Hematopoietic multipotent progenitor cell treated with erythropoietin and hydrocortisone succinate and interleukin-3 and kit ligand, for 8 days (in vitro differentiated cells): ENCODE measurements at regions not wholly inside any gene's neighbourhood (a gene's known extent, or its start where the extent isn't known, plus 50 kb on each side); places are given as distances from the start of the nearest gene placed in this dataset.
A peak's percentile ranks its signal among the peaks of the same experiment; 100 is the strongest.

ENCODE experiments used
- DNase-seq: peaks from one replicate; pipeline ENCODE4 v3.0.0-alpha.2; 2015

DNA sequence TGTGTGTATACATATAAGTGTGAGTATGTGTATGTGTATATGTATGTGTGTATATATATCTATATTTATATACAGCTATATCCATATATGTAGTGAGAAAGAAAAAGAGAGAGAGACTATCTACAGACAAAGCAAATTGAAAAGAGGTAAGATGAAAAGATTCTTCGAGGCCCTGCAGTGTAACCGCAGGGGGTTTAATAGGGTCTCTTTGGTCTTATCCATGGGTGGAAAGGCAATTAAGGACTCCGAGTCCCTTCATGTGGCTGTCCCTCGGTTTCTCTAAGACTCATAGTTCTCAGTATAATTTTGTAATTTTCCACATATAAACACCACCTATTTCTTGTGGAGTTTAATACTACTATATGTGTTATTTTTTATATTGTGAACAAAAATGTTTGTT, 50.6 kb upstream of the JAZF1 start:
- DNase-seq, result no peak

DNA sequence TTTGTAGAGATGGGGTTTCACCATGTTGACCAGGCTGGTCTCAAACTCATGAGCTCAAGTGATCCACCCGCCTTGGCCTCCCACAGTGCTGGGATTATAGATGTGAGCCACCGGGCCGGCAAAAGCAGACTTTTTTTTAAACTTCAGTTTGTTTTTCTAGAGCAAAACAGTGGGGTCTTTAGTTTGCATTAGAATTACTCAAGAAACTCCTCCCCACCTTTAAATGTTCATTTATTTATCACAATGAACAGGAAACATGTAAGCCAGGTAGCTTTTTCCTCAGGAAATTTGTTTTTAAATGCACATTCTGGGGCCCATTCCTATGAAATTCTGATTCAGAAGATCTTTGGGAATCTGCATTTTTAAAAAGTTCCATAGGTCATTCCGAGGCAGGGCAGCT, 56.0 kb upstream of the JAZF1 start:
- no peak for DNase-seq

DNA sequence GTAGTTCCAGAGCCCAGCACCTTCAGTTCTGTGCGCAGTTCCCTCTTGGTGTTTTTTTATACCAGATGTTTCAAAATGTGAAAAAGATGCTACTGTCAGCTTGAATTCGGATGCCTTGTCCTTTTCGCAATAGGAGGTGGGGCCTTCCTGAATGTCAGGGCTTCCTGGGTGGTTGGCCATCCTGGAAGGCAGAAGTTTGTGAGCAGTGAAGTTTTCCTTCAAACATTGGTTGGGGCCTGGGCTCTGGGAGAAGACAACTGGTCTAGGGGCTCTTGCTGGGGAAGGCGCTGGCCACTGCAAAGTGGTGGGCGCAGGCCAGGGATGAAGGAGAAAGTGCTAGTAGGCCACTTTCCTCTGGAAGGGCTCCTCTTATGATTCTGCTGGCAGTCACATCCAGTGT, 56.8 kb upstream of the JAZF1 start:
- DNase-seq, result no peak

DNA sequence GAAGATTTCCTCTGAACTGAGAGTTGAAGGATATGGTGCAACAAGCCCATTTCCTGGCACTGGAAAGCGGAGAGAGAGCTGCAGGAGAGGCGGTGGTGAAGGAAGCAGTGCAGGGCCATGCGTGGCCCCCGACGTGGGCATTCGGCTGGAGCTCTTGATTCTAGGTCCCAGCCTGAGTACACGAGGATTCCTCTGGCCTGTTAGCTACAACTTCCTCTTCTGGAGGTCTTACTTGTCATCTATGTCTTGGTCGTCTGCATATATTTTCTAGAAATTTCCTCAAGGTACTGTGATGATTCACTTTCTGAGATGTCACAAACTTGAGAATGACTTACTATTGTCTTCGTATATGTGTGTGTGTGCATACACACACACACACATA, 59.2 kb upstream of the JAZF1 start:
- peak; percentile 26 for DNase-seq

DNA sequence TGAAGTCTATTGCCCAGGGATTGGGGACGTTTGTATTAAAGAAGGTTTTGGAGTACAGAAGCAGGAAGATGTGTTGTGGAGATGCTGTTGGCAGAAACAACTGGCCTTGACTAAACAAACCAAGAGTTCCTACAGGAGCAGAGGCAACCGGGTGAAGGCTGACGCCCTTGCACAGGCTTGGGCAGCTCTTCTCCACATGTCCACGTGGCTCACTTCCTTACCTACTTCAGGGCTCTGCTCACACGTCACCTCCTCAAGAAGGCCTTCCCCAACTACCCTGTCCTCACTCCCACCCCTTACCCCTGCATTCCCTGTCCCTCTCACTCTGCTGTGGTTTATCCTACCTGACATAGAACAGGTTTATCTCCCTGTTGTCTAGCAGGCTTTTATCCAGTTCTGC, 59.9 kb upstream of the JAZF1 start:
- DNase-seq, result no peak

DNA sequence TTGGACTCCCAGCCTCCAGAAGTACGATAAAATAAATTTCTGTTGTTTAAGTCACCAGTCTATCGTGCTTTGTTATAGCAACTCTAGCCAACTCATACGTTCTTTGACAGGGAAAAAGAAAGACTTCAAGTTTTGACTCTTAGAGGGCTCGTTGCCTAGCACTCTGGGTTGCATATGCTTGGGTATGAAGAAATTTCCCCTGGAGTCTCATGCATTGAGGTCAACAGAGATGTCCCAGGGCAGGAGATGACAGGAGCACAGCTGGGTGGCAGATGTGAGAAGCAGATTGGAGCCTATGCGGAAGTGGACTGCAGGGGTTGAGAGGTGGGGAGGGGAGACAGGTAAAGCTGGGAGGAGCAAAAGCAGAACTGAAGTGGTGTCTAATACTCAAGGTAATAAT, 63.3 kb upstream of the JAZF1 start:
- no peak for DNase-seq

DNA sequence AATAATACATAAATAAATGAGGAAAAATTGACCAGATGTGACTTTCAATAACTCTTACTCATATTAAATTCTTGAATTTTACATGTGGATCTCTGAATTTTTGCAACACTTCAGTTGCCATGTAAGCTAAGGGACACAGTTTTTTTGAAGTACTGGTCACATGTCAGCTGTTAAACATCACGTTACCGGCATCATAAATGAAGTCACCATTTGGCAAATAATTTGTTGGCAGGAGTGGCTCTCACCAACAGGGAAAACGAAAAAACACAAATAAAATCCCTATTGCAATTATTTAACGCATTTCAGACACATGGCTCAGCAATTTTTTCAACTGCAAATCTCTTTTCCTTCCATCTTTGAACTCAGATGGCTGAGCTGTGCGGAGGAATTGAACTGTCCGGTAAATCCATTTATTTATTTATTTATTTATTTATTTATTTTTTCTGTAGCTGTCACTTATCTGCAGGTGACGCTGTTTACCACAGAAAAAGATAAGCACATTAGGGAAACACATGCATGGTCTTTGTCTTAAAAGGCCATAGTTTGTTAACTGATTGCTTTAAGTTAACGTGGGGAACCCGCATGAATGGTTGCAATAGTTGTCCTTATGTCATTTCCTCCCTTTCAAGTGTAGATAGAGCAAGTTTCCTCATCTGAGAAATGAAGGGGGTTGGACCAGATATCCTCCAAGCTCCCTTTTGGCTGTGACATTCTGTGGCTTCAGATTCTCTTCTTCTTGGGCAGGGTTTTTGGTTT, 64.7 kb upstream of the JAZF1 start:
- peak; percentile 28 for DNase-seq

DNA sequence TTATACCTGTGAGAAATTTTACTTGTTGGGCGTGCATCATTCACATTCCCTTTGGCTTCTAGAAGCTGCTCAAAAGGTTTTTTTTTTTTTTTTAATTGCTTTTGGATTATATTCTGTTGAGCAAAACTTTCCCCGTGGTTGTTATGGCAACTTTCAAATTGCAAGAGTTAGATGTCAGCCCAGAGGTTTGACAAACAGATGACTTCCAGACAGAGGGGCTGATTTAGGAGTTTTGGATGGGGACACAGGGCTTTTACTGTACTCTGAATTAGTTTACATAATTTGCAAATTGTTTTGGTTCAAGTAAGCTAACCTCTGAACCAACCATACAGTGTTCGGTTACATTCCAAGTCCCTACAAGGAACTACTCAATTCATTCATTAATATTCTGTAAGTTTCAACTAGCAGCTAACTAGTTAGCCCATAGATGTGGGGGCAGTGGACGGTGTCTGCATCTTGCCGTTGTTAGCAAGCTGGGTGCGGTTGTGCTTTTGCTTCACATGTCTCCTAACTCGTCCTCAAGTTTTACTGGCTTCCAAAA, 66.4 kb upstream of the JAZF1 start:
- no peak for DNase-seq

DNA sequence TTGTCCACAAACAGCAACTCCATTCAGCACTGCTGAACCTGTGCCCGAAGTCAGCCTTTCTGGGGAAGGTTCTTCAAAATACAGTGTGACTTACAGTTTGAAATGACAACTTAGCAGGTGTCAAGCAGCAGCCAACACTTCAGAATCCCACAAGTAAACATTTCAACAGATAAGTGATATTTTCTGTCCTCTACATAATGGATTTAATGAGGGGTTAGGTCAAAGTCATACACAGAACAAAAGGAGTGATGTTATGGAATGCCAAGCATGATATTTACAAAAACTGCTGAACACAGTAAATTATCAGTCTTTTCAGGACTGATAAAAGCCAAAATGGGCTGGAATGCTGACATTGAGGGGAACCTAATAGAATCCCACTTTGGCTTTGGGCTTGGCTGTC, 77.6 kb upstream of the JAZF1 start:
- no peak for DNase-seq

DNA sequence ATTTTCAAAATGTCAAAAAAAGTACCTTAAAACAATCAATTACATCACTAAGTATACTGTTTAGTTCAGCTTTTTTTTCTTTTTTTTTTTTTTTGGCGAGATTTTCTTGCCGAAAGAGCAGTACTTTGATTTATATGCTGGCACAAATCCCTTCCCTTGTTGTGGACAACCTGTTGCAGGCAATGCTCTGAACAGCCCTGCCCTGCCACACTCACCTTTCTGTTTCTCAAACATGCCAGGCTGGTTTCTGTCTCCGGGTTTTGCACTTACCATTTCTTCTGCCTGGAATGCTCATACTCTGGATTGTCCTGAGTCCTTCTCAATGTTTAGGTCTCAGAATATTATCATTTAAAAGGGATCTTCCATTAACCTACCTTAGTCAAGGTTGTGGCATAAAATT, 80.4 kb upstream of the JAZF1 start:
- DNase-seq, result no peak

DNA sequence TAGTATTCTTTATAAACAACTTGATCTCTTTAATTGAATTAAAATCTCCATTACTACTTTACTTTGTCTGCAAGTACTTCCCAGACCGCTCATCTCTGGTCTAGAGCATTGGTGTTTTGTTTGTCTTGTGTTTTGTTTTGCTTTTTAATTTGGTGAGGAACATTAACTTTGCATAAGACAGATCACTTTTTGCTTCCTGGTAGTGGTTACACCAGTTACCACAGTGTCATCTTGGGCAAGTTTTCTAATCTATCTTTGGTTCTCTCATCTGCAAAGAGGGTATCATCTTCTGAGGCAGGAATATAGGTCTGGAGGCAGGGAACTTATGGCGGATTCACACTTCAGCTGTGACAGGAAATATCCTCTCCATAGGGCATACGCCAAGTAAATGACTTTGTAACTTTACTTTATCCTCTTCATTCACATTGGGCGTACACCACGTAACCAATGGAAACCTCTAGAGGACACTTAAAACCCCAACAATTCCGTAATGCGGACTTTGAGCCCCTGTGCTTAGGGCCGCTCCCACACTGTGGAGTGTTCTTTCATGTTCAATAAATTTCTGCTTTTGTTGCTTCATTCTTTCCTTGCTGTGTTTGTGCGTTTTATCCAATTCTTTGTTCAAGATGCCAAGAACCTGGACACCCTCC, 83.2 kb upstream of the JAZF1 start:
- no peak for DNase-seq

DNA sequence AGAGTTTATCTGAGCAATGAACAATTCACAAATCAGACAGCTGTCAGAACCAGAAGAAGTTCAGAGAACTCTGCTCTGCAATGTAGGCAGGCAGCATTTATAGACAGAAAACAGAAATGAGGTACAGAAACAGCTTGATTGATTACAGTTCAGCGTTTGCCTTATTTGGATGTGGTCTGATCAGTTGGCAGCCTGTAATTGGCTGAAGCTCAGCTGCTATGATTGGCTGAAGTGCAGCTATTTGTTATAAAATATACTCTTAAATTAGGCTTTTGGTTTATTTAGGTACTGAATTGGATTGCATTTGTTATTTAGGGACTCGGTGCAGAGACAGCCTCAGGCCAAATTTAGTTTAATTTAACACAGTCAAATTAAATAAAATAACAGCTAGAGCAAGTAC, 85.8 kb upstream of the JAZF1 start:
- DNase-seq, result no peak

DNA sequence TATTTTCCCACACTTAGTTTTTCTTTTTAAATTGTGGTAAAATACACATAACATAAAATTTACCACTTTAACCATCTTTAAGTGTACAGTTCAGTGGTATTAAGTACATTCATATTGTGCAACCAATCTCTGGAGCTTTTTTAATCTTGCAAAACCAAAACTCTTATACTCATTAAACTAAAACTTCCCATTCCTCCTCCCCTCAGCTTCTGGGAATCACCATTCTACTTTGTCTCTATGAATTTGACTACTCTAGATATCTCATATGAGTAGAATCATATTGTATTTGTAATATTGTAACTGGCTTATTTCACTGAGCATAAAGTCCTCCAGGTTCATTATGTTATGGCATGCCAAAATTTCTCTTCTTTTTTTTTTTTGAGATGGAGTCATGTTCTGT, 86.4 kb upstream of the JAZF1 start:
- DNase-seq, result no peak

DNA sequence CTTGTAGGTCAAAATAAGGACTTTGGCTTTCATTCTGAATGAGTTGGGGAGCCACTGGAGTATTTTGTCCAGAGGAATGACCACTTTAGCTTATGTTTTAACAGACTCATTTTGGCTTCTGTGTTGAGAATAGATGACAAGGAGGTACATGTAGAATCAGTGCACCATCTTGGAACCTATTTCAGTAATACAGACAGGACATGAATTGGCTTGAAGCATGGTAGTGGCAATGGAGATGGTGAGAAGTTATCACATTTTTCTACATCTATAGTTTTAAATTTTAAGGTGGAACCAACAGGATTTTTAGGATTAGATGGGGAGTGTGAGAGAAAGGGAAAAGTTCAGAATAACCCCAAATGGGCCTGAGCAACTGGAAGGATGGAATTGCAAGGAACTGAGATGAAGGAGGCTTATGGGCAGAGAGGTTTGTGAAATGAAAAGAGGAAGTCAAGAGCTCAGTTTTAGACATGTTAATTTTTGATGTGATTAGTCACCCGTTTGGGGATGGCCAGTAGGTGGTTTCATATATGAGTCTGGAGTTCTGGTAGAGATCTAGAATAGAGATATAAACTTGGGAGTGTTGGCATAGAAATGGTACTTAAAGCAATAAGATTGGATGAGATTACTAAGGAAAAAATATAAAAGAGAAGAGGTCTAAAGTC, 89.2 kb upstream of the JAZF1 start:
- DNase-seq, result peak; percentile 27

DNA sequence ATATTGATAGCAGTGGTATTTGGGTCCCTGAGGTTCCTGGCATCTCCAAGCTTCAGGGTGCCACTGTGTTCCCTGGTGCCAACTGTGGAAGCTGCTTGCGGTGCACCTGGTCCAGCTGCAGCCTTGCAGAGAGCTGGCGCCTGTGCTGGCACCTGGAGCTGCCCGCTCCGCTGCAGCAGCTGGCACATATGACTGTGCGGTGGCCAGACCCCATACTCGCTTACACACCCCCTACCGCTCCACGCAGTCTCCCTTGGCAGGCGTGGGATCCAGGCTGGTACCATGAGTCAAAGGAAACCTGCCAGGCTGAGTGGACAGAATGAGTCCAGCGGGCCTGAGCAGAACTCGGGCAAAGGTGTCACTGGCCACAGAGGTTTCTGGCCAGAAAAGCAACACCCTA, 89.9 kb upstream of the JAZF1 start:
- no peak for DNase-seq

DNA sequence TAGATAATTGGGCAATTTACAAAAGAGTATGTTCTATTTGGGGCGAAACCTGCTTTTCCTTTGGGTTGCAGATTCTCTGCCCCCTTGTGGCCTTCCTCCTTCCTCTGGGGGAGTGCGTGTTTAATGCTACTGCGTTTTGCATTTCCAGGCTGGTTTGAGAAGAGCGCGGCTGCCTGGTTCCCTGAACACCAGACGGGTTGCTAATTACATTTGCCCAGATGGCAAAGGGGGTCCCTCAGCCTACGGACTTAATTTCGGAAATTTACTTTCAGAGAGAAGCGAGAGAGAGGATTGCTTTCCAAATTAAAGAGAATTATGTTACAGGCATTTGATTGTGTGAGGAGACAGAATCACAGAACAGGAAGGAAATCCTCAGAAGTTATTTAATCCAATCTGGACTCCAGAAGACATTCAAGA, 91.9 kb upstream of the JAZF1 start:
- peak; percentile 85 for DNase-seq

DNA sequence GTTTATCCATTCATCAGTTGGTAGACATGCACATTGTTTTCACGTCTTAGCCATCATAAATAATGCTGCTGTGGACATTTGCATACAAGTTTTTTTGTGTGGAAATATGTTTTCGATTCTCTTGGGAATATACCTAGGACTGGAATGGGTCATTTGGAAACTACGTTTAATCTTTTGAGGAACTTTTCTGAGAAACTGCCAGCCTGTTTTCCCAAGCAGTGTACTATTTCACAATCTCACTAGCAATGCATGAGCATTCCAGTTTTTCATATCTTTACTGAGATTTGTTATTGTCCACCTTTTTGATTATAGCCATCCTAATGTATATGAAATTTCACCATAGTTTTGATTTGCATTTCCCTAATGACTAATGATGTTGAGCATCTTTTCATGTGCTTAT, 95.7 kb upstream of the JAZF1 start:
- DNase-seq, result no peak

DNA sequence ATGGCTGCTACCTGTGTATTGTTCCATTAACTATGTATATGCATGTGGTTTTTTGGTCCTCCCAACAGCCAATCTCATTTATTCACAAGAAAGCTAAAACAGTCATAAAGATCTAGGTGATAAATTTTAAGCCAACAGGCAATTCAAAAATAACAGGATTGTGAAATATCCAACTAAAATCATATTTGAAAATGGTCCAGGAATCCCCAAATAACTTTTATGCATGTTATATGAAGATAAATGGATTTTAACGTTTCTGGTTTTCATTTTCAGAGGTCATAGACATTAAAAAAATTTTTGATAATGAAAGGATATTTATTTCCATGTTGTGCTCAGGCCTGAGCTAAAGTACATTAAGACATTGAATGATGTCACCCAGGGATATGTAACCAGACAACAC, 96.8 kb upstream of the JAZF1 start:
- no peak for DNase-seq

DNA sequence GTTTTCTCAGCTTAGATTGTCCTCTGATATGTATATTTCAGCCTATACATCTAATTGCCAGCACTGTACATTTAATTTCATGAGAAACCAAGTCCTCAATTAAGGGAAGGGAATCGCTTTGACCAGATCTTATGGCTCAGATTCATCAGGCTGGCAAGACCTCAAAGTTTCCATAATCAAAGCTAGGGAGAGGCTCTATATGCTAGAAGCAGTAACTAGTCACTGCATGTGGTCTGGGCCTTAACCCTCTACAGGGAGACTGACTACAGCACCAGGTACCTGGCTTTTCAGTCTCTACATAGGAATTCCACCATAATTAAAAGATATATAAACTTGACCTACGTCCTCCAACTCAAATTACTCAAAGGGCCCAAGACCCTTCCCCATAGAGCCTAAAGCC, 97.4 kb upstream of the JAZF1 start:
- DNase-seq, result no peak

DNA sequence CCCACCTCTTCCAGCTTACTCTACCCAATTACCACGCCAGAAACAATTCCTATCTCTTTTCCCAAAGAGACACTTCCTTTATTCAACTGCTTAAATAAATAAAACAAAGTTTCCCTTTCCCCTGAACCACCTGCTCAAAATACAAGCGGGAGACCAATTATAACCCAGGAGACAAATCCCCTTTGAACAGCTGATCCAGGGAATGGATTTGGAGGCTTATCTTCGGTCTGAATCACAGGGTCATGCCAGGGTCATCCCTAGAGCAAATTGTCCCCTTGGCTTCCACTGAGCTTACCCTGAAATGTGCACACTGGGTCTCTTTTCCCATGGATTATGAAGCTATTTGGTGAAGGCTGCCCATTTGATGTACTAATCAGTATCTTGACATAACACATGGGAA, 99.9 kb upstream of the JAZF1 start:
- no peak for DNase-seq

DNA sequence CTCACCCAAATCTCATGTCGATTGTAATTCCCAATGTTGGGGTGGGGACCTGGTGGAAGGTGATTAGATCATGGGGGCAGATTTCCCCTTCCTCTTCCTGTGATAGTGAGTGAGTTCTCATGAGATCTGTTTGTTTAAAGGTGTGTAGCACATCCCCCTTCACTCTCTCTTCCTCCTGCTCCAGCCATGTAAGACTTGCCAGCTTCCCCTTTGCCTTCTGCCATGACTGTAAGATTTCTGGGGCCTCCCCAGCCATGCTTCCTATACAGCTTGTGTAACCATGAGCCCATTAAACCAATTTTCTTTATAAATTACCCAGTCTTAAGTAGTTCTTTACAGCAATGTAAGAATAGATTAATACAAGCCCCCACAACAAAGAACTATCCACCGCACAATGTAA, 109.9 kb upstream of the JAZF1 start:
- DNase-seq, result no peak

DNA sequence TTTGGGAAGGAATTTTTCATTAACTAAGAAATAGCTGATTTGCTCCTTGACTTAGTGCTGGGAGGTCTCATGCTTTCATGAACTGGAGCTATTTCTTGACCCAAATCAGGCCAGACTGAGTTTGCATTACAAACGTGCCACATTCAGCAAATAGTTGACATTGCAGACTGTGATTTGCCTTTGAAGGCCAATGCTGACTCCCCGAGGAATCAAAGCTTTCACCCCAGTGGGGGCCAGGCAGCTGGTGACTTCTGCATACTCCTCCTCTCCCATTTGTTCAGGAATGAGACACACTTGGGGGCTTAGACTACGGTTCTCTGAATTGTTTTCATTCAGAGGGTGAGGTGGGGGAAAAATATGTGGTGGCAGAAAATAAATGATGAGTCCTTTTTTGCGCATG, 111.0 kb upstream of the JAZF1 start:
- DNase-seq, result no peak

DNA sequence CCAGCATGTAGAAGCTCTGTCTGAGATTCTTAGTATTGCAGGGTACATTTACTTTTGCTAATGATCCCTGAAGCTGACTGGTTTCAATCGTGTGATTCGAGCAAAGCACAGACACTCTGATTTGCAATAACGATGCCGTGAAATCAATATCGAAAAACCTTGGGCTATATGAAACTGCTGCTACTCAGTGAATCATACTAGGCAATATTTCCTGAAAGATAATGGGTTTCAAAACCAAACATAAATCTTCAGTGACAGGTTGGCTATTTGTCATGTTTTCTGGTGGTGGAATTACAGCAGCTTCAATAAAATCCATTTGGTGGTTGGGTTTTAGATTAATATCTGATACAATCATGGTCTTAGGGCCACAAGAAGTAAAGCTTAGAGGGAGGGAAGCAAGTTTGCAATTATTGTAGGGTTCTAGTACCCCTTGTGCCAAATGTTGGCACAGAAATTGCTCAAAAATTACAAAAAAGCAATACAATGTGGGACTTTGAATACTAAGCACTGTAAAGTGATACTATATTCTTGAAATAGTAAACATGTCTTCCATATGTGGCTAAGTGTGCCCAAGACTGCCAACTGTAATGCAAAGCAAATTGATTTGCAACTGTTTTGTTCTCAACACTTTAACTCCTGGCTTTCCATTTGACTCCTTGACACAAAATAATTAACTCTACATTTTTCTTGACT, 112.4 kb upstream of the JAZF1 start:
- DNase-seq, result no peak

DNA sequence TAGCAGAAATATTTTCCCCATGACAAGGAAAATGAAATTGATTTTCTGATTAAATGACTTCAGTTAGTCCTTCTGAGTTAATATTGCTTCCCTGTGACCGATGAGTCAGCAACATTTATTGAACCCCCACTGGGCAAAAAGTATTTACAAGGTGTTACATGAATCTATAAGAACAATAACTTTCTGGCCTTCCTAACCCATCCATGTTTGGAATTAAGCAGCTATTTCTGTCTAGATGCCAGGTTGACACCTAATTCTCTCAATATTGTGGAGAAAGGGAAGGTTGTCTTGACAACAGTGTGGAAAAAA, 112.9 kb upstream of the JAZF1 start:
- DNase-seq, result no peak
